GM12872 (cell line): ENCODE measurements at regions not wholly inside any gene's neighbourhood (a gene's known extent, or its start where the extent isn't known, plus 50 kb on each side); places are given as distances from the start of the nearest gene placed in this dataset.

ENCODE experiments used
- TF ChIP-seq, protein P1 (sequence below): IDR thresholded peaks from 3 replicates; pipeline ENCODE4 v1.5.1; 2011; ENCODE audit warnings: low read depth, mild to moderate bottlenecking, low read length, moderate library complexity; ENCODE audit not compliant: insufficient read depth

DNA sequence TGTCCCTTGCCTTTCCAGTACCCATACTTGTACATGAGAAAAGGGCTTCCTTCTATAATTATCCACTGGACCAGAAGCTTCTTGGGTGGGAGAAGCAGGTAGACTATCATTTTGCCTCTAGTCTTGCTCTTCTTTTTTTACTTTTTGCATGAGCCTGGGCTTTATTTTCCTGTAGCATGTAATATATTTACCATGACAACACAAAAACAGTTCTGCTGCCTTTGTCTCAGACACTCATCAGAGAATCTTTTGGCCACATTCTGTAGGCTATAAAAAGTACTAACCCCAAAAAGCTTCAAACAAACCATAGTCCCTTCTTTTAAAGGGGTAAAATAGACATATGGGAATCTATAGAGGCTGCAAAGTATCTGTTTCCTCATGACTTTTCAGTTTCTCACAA is 339.2 kb upstream of the PIK3R1 start:
- TF ChIP-seq, protein P1, sequence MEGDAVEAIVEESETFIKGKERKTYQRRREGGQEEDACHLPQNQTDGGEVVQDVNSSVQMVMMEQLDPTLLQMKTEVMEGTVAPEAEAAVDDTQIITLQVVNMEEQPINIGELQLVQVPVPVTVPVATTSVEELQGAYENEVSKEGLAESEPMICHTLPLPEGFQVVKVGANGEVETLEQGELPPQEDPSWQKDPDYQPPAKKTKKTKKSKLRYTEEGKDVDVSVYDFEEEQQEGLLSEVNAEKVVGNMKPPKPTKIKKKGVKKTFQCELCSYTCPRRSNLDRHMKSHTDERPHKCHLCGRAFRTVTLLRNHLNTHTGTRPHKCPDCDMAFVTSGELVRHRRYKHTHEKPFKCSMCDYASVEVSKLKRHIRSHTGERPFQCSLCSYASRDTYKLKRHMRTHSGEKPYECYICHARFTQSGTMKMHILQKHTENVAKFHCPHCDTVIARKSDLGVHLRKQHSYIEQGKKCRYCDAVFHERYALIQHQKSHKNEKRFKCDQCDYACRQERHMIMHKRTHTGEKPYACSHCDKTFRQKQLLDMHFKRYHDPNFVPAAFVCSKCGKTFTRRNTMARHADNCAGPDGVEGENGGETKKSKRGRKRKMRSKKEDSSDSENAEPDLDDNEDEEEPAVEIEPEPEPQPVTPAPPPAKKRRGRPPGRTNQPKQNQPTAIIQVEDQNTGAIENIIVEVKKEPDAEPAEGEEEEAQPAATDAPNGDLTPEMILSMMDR, result no peak

DNA sequence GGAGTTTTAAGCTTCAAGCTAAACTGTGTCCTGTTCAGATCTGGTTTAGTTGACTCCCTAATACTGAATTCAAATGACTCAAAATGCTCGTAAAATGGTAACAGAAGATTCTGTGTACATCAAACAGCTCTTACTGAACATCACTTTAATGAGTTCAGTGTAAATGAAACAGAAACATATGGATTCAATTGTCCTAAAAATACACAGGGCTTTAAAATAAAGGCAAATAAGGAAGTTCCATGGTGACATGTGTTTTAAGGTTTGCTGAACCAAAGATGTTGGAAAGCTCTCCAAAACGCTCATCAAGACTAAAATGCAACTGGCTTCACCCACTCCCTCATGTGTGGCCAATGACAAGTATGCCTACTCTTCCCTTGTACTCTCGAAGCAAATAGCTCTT is 340.0 kb upstream of the PIK3R1 start:
- TF ChIP-seq, protein P1, result no peak

DNA sequence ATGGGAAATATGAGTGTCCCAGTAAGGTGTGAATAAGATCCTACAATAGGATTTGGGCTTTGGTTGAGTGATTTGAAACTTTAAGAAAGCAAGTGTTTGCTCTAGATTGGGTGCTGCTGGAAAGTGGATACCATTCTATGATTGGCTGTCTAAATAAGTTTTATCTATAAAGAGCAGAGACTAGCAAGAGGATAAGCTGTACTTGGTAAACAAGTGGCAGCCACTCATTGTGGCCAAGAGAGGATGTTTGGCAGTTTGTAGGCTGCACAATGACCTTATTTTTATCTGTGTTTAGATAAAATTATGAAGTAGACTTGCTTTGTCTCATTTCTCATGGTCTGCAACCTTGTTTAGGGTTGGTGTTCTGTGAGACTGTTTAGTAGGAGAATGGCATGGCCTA is 341.6 kb upstream of the PIK3R1 start:
- TF ChIP-seq, protein P1, result no peak

DNA sequence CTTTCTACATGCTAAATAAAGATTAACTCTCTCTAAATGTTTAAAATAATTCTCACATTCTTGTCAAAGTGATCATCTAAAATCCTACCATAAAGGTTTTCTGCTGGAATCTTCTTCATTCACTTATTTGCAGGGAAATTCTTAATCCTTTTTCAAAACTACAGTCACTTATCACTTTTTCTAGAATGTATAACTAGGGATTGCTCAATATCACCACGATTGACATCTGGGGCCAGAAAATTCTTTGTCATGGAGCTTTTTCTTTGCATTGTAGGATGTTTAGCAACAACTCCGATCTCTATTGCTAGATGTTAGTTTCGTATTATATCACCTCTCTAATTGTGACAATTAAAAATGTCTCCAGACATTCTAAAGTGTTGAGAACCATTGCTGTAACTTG is 344.9 kb upstream of the PIK3R1 start:
- TF ChIP-seq, protein P1, result no peak

DNA sequence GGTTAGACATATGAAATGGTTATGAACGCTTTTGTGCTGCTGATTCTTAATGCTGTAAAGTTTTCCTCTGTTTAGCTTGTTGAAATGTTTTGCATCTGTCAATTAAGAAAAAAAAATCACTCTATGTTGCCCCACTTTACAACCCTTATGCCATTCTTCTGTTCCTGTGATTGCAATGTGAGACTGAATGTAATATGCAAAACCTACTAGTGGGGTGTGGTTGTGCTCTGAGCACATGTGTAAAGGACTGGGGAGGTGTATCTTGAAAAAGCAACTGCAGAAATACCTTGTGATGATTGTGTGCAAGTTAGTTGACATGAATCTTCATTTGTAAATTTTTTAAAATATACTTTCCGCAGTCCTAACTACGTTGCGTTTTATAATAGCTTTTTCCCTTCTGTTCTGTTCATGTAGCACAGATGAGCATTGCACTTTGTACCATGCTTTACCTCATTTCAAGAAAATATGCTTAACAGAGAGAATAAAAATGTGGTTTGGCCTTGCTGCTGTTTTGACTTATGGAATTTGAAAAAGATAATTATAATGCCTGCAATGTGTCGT is 357.0 kb upstream of the PIK3R1 start:
- TF ChIP-seq, protein P1, result no peak

DNA sequence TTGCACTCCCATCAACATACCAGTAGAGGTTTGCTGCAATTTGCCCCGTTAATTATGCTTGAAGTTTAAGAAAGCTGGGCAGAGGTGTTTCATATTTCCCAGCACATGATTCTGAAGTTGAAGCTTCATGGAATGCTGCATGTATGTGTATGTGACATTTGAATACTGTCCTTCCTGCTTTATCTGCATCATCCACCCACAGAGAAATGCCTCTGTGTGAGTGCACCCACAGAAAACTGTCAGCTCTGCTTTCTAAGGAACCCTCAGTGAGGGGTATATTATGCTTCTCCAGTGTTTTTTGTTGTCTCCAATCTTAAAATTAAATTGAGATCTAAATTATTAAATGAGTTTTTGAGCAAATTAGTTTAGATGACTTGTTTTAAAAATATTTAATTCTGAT is 358.1 kb upstream of the PIK3R1 start:
- TF ChIP-seq, protein P1, result no peak

DNA sequence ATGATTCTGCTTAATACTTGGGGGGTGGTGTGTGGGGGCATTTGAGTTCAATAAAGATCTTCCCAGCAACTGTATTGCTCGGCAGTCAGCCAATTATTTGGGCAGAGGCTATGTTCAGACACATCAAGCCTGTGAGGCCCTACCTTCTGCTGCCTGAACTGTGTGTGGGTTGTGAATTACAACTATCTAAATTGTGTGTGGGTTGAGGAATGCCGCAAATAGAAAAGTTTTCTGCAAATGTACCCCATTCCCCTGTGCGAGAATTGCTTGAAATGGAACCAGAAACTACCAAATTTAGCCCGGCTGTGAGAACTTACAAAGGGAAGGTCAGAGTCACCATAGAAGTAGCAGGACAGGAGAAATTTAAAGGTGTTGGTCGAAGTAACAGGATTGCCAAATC is 360.0 kb upstream of the PIK3R1 start:
- TF ChIP-seq, protein P1, result no peak
